ENCODE measurements at regions not wholly inside any gene's neighbourhood (a gene's known extent, or its start where the extent isn't known, plus 50 kb on each side); places are given as distances from the start of the nearest gene placed in this dataset.

GRCh38 chr13:40191186-40191980 is 475.1 kb downstream of the FOXO1 start:
- DNase-seq (ENCODE audit: low read depth): no peak

- no peak for DNase-seq (ENCODE audit: low read depth)
Measured at GRCh38 chr13:40192452-40192851, 474.0 kb downstream of the FOXO1 start.

GRCh38 chr13:40192858-40193257 is 473.6 kb downstream of the FOXO1 start:
- DNase-seq (ENCODE audit: low read depth): no peak

GRCh38 chr13:40193286-40194223 is 472.9 kb downstream of the FOXO1 start:
- no peak for DNase-seq (ENCODE audit: low read depth)

GRCh38 chr13:40194224-40194806 is 472.1 kb downstream of the FOXO1 start:
- no peak for DNase-seq (ENCODE audit: low read depth)

- DNase-seq (ENCODE audit: low read depth): no peak
Measured at GRCh38 chr13:40197049-40197448, 469.4 kb downstream of the FOXO1 start.

GRCh38 chr13:40197936-40198595 is 468.4 kb downstream of the FOXO1 start:
- DNase-seq (ENCODE audit: low read depth): no peak

- no peak for DNase-seq (ENCODE audit: low read depth)
Measured at GRCh38 chr13:40200273-40200978, 466.0 kb downstream of the FOXO1 start.

- no peak for DNase-seq (ENCODE audit: low read depth)
Measured at GRCh38 chr13:40204246-40204645, 462.2 kb downstream of the FOXO1 start.

GRCh38 chr13:40205771-40206240 is 460.6 kb downstream of the FOXO1 start:
- no peak for DNase-seq (ENCODE audit: low read depth)

- peak; percentile 55 for DNase-seq (ENCODE audit: low read depth)
Measured at GRCh38 chr13:40206241-40207000, 460.0 kb downstream of the FOXO1 start.

GRCh38 chr13:40207001-40207478 is 459.4 kb downstream of the FOXO1 start:
- DNase-seq (ENCODE audit: low read depth): no peak

- DNase-seq (ENCODE audit: low read depth): no peak
Measured at GRCh38 chr13:40208517-40208916, 457.9 kb downstream of the FOXO1 start.

GRCh38 chr13:40210865-40211585 is 455.4 kb downstream of the FOXO1 start:
- DNase-seq (ENCODE audit: low read depth): no peak

- DNase-seq (ENCODE audit: low read depth): no peak
Measured at GRCh38 chr13:40211586-40211968, 454.9 kb downstream of the FOXO1 start.

- DNase-seq (ENCODE audit: low read depth): no peak
Measured at GRCh38 chr13:40213779-40214178, 452.7 kb downstream of the FOXO1 start.

GRCh38 chr13:40215311-40215710 is 451.1 kb downstream of the FOXO1 start:
- DNase-seq (ENCODE audit: low read depth): no peak

GRCh38 chr13:40215747-40216146 is 450.7 kb downstream of the FOXO1 start:
- DNase-seq (ENCODE audit: low read depth): no peak

- no peak for DNase-seq (ENCODE audit: low read depth)
Measured at GRCh38 chr13:40217675-40218074, 448.8 kb downstream of the FOXO1 start.
